ENCODE measurements at regions not wholly inside any gene's neighbourhood (a gene's known extent, or its start where the extent isn't known, plus 50 kb on each side); places are given as distances from the start of the nearest gene placed in this dataset.

DNA sequence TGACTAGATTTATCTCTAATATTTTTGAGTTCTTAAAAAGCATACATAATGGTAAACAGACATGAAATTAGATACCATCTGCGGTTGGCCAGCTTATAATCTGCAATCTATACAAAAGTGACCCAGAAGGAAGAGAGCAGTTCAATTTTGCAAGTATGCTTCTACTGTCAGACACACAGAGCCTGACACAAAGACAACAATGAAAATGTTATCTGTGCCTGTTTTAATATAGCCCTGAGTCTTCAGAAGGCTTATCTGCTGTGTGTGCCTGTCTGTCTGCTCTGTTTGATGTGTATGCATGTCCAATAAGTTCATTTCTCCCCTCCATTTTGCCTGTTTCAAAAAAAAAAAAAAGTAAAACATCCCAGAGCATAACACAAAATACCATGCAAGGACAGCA, 73.3 kb upstream of the FHIP2A start:
- TF ChIP-seq, protein P1, sequence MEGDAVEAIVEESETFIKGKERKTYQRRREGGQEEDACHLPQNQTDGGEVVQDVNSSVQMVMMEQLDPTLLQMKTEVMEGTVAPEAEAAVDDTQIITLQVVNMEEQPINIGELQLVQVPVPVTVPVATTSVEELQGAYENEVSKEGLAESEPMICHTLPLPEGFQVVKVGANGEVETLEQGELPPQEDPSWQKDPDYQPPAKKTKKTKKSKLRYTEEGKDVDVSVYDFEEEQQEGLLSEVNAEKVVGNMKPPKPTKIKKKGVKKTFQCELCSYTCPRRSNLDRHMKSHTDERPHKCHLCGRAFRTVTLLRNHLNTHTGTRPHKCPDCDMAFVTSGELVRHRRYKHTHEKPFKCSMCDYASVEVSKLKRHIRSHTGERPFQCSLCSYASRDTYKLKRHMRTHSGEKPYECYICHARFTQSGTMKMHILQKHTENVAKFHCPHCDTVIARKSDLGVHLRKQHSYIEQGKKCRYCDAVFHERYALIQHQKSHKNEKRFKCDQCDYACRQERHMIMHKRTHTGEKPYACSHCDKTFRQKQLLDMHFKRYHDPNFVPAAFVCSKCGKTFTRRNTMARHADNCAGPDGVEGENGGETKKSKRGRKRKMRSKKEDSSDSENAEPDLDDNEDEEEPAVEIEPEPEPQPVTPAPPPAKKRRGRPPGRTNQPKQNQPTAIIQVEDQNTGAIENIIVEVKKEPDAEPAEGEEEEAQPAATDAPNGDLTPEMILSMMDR (IDR thresholded peaks at IDR 0.05) = no peak
- TF ChIP-seq EP300 (IDR thresholded peaks at IDR 0.05) (no peak), POLR2A (IDR thresholded peaks at IDR 0.05) (no peak)
